SU-DHL-6 (cell line): ENCODE measurements at regions not wholly inside any gene's neighbourhood (a gene's known extent, or its start where the extent isn't known, plus 50 kb on each side); places are given as distances from the start of the nearest gene placed in this dataset.

ENCODE experiments used
- CTCF ChIP-seq: fragments of 200-600 bp; sonication (generic); IDR thresholded peaks from one replicate; pipeline ENCODE4 v1.5.1; 2017; ENCODE audit warnings: antibody characterized with exemption, mild to moderate bottlenecking, low read length, moderate library complexity; ENCODE audit not compliant: insufficient read depth, poor library complexity, severe bottlenecking
- EZH2phosphoT487 ChIP-seq: fragments of 200-600 bp; sonication (generic), shearing (Covaris generic); conservative IDR thresholded peaks from 2 replicates; pipeline ENCODE4 v1.6.1; 2018; ENCODE audit warnings: mild to moderate bottlenecking, antibody characterized with exemption, low read length, moderate library complexity, mixed read lengths

- no peak for TF ChIP-seq CTCF
- no peak for TF ChIP-seq EZH2phosphoT487
Observed at GRCh38 chr2:37795938-37796337, 124.5 kb upstream of the CDC42EP3 start.
